ENCODE measurements at regions not wholly inside any gene's neighbourhood (a gene's known extent, or its start where the extent isn't known, plus 50 kb on each side); places are given as distances from the start of the nearest gene placed in this dataset.

DNA sequence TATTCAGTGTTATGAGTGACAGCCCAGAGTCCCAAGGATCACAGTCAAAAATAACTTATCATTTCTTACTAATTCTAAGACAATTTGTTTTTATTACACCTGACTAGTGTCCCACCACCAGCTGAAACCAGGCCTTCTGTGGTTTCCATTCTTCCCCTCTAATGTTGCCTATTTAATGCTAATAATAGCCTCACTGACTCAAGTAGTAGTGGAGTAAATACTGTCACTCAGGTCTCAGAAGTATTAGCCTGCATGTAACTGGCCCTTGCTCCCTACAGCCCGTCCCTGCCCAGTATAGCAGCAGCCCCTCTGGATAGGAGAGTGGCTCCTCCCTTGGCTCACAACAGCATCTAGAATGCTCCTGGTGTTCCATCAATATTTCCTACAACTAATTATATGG lies 665.5 kb downstream of the NTRK3 start:
- no peak for TF ChIP-seq POLR2A (IDR thresholded peaks at IDR 0.05)
- TF ChIP-seq, protein P1, sequence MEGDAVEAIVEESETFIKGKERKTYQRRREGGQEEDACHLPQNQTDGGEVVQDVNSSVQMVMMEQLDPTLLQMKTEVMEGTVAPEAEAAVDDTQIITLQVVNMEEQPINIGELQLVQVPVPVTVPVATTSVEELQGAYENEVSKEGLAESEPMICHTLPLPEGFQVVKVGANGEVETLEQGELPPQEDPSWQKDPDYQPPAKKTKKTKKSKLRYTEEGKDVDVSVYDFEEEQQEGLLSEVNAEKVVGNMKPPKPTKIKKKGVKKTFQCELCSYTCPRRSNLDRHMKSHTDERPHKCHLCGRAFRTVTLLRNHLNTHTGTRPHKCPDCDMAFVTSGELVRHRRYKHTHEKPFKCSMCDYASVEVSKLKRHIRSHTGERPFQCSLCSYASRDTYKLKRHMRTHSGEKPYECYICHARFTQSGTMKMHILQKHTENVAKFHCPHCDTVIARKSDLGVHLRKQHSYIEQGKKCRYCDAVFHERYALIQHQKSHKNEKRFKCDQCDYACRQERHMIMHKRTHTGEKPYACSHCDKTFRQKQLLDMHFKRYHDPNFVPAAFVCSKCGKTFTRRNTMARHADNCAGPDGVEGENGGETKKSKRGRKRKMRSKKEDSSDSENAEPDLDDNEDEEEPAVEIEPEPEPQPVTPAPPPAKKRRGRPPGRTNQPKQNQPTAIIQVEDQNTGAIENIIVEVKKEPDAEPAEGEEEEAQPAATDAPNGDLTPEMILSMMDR (IDR thresholded peaks at IDR 0.05) = no peak
- TF ChIP-seq EP300 (IDR thresholded peaks at IDR 0.05) = no peak
- TF ChIP-seq POLR2AphosphoS5 (IDR thresholded peaks at IDR 0.05) = no peak
